SK-N-SH (cell line): ENCODE measurements at regions not wholly inside any gene's neighbourhood (a gene's known extent, or its start where the extent isn't known, plus 50 kb on each side); places are given as distances from the start of the nearest gene placed in this dataset.

Experiments
- CTCF ChIA-PET: fragments of 300-600, 350-600 bp; formaldehyde crosslinking; extraction: SDS; loops from one replicate; lab custom pipeline; 2021; lab: Yijun Ruan, JAX
- POLR2A ChIA-PET: fragments of 350-600 bp; sonication (Branson Sonifier 250); formaldehyde crosslinking; extraction: SDS; loops from one replicate; lab custom pipeline; 2020; ENCODE audit warnings: antibody characterized with exemption, inconsistent platforms; lab: Yijun Ruan, JAX
- DNase-seq: peaks from one replicate; pipeline ENCODE4 v3.0.0; 2012
- H2AFZ ChIP-seq: fragments of 200-600 bp; sonication (generic); 2 replicates; pipeline ENCODE4 v1.8.1; 2016; ENCODE audit warnings: antibody characterized with exemption, mild to moderate bottlenecking, low read depth
- H3F3A ChIP-seq: fragments of 200-600 bp; sonication (generic); replicated peaks from 2 replicates; pipeline ENCODE3; 2016; ENCODE audit warnings: antibody characterized with exemption, mild to moderate bottlenecking; ENCODE audit not compliant: insufficient read depth
- H3K27ac ChIP-seq, 2 experiments: fragments of 200-500 bp in 1 of 2; fragments of 200-600 bp in 1 of 2; sonication (Bioruptor generic) in 1 of 2; sonication (generic), shearing (Covaris generic) in 1 of 2; 2 replicates each; pipeline versions ENCODE4 v1.5.1 to v1.6.1; 2014 to 2016; ENCODE audit warnings: low read depth in 2 of 2, inconsistent platforms in 1 of 2, low read length in 1 of 2, mild to moderate bottlenecking in 1 of 2, mixed read lengths in 1 of 2
- H3K27me3 ChIP-seq: fragments of 200-600 bp; sonication (generic), shearing (Covaris generic); 2 replicates; pipeline ENCODE4 v1.6.1; 2016; ENCODE audit warnings: mixed run types; ENCODE audit not compliant: insufficient read depth
- H3K36me3 ChIP-seq, 2 experiments: fragments of 200-500 bp in 1 of 2; fragments of 200-600 bp in 1 of 2; sonication (Bioruptor generic) in 1 of 2; sonication (generic) in 1 of 2; replicated peaks in 1 of 2; 2 replicates each; pipeline versions ENCODE3 to v1.5.1; 2014 to 2016; ENCODE audit warnings: low read length in 1 of 2, mild to moderate bottlenecking in 1 of 2; ENCODE audit not compliant: insufficient read depth in 2 of 2, control insufficient read depth in 1 of 2
- H3K4me1 ChIP-seq, 2 experiments: fragments of 200-500 bp in 1 of 2; fragments of 200-600 bp in 1 of 2; sonication (Bioruptor generic) in 1 of 2; sonication (generic), shearing (Covaris generic) in 1 of 2; 2 replicates each; pipeline versions ENCODE4 v1.5.1 to v1.6.1; 2014 to 2016; ENCODE audit warnings: low read depth in 1 of 2, low read length in 1 of 2, mixed run types in 1 of 2; ENCODE audit not compliant: insufficient read depth in 2 of 2, control insufficient read depth in 1 of 2
- H3K4me2 ChIP-seq: fragments of 200-600 bp; sonication (generic), shearing (Covaris generic); 2 replicates; pipeline ENCODE4 v1.6.1; 2017; ENCODE audit warnings: mixed run types
- H3K4me3 ChIP-seq, 2 experiments: fragments of 200-500 bp in 1 of 2; fragments of 200-600 bp in 1 of 2; sonication (Bioruptor generic) in 1 of 2; sonication (generic), shearing (Covaris generic) in 1 of 2; 2 replicates each; pipeline versions ENCODE4 v1.5.1 to v1.8.1; 2014 to 2016; ENCODE audit warnings: low read depth in 2 of 2, inconsistent platforms in 1 of 2, low read length in 1 of 2, mild to moderate bottlenecking in 1 of 2, mixed read lengths in 1 of 2, moderate library complexity in 1 of 2
- H3K79me2 ChIP-seq: fragments of 200-600 bp; sonication (generic); 2 replicates; pipeline ENCODE4 v1.8.1; 2017; ENCODE audit warnings: mild to moderate bottlenecking; ENCODE audit not compliant: insufficient read depth
- H3K9ac ChIP-seq: fragments of 200-600 bp; sonication (generic); 2 replicates; pipeline ENCODE4 v1.6.1; 2017; ENCODE audit warnings: mixed run types
- H3K9me2 ChIP-seq: fragments of 200-600 bp; sonication (generic); 2 replicates; pipeline ENCODE4 v1.6.1; 2017; ENCODE audit warnings: mixed run types
- H3K9me3 ChIP-seq: fragments of 200-600 bp; sonication (generic); 2 replicates; pipeline ENCODE4 v1.6.1; 2017; ENCODE audit warnings: mixed run types, mild to moderate bottlenecking, moderate library complexity
- H4K20me1 ChIP-seq: fragments of 200-600 bp; sonication (generic); 2 replicates; pipeline ENCODE4 v1.6.1; 2017; ENCODE audit warnings: mild to moderate bottlenecking, mixed run types; ENCODE audit not compliant: insufficient read depth
- EP300 ChIP-seq, 2 experiments: IDR thresholded peaks; 2 replicates each; pipeline versions ENCODE4 v1.4.0 to v1.6.1; 2012; ENCODE audit warnings: borderline replicate concordance in 1 of 2, low read depth in 1 of 2, low read length in 1 of 2
- EZH2phosphoT487 ChIP-seq: fragments of 200-600 bp; sonication (generic); IDR thresholded peaks from 2 replicates; pipeline ENCODE4 v1.6.1; 2017; ENCODE audit warnings: low read depth, mixed run types, mild to moderate bottlenecking, antibody characterized with exemption, moderate library complexity, borderline replicate concordance
- FOSL2 ChIP-seq: IDR thresholded peaks from 2 replicates; pipeline ENCODE4 v1.4.0; 2012; ENCODE audit warnings: low read depth, mild to moderate bottlenecking, moderate library complexity, borderline replicate concordance
- FOXJ3 ChIP-seq: sonication (generic); formaldehyde crosslinking; IDR thresholded peaks from 2 replicates; pipeline ENCODE4 v1.5.1; 2020; ENCODE audit warnings: mild to moderate bottlenecking, missing genetic modification reagents
- GABPA ChIP-seq: IDR thresholded peaks from 2 replicates; pipeline ENCODE4 v1.4.0; 2012; ENCODE audit warnings: low read depth, mild to moderate bottlenecking
- GATA2 ChIP-seq: sonication (generic); formaldehyde crosslinking; IDR thresholded peaks from 2 replicates; pipeline ENCODE4 v1.5.0; 2020; ENCODE audit warnings: mild to moderate bottlenecking, missing genetic modification reagents
- NFIC ChIP-seq: IDR thresholded peaks from 2 replicates; pipeline ENCODE4 v1.4.0; 2012; ENCODE audit warnings: borderline replicate concordance
- NRF1 ChIP-seq: IDR thresholded peaks from 2 replicates; pipeline ENCODE4 v1.6.1; 2012; ENCODE audit warnings: low read depth, mild to moderate bottlenecking, low read length
- RCOR1 ChIP-seq: fragments of 150-350 bp; IDR thresholded peaks from 2 replicates; pipeline ENCODE4 v1.6.1; 2017; ENCODE audit warnings: antibody characterized with exemption, low read length
- RXRA ChIP-seq: IDR thresholded peaks from 2 replicates; pipeline ENCODE4 v1.4.0; 2012; ENCODE audit warnings: low read depth, mild to moderate bottlenecking, borderline replicate concordance
- ZBTB33 ChIP-seq: IDR thresholded peaks from 2 replicates; pipeline ENCODE4 v1.4.0; 2012; ENCODE audit warnings: low read depth, borderline replicate concordance
- WGBS: methylation state at CpG from one replicate; pipeline ENCODE4 v1.1.6; 2017; ENCODE audit warnings: low lambda C conversion rate; 5-methylcytosine and 5-hydroxymethylcytosine counted together
- TF ChIP-seq, protein P1 (sequence below): IDR thresholded peaks from 2 replicates; pipeline ENCODE4; 2012
- TF ChIP-seq, protein P2 (sequence below): fragments of 150-350 bp; IDR thresholded peaks from 2 replicates; pipeline ENCODE4 v1.6.1; 2016; ENCODE audit warnings: mild to moderate bottlenecking, low read depth, low read length
- TF ChIP-seq, protein P3 (sequence below): fragments of 150-350 bp; IDR thresholded peaks from 2 replicates; pipeline ENCODE4 v1.6.1; 2017; ENCODE audit warnings: antibody characterized with exemption, low read length, low read depth, borderline replicate concordance

GRCh38 chr5:19035816-19036215 lies 952.2 kb downstream of the CDH18 start:
- H3K9ac ChIP-seq = no peak overlapping the region
- CTCF ChIA-PET = no interaction called here
- H3K9me2 ChIP-seq = no peaks in the 10 kb centered on the region
- no peaks in the 10 kb centered on the region for H4K20me1 ChIP-seq
- H3K79me2 ChIP-seq = no peaks in the 10 kb centered on the region
- no peaks in the 10 kb centered on the region for H3K4me1 ChIP-seq
- H3F3A ChIP-seq = no peaks in the 10 kb centered on the region
- H3K27me3 ChIP-seq = no peaks in the 10 kb centered on the region; the same call in 1 of the 2 replicates
- no peak overlapping the region for H3K27ac ChIP-seq
- no peak overlapping the region for H3K4me2 ChIP-seq
- DNase-seq = no peak
- WGBS = 46% methylated on average over 1 of the region's 1 CpG
- no peaks in the 10 kb centered on the region for H3K9me3 ChIP-seq
- no peak overlapping the region for H2AFZ ChIP-seq
- H3K36me3 ChIP-seq = no peaks in the 10 kb centered on the region
- POLR2A ChIA-PET = no interaction called here
- TF ChIP-seq, protein P1, sequence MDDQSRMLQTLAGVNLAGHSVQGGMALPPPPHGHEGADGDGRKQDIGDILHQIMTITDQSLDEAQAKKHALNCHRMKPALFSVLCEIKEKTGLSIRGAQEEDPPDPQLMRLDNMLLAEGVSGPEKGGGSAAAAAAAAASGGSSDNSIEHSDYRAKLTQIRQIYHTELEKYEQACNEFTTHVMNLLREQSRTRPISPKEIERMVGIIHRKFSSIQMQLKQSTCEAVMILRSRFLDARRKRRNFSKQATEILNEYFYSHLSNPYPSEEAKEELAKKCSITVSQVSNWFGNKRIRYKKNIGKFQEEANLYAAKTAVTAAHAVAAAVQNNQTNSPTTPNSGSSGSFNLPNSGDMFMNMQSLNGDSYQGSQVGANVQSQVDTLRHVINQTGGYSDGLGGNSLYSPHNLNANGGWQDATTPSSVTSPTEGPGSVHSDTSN = no peak
- TF ChIP-seq GABPA = no peak
- no peak for TF ChIP-seq FOSL2
- TF ChIP-seq GATA2 (CRISPR knock-in tag) = no peak
- TF ChIP-seq EZH2phosphoT487 = no peak
- TF ChIP-seq ZBTB33 = no peak
- TF ChIP-seq FOXJ3 (CRISPR knock-in tag) = no peak
- TF ChIP-seq EP300 (IDR thresholded peaks at IDR 0.05; ENCODE audit: borderline replicate concordance in 1 of 2, low read depth in 1 of 2, low read length in 1 of 2) = no peak
- TF ChIP-seq, protein P2, sequence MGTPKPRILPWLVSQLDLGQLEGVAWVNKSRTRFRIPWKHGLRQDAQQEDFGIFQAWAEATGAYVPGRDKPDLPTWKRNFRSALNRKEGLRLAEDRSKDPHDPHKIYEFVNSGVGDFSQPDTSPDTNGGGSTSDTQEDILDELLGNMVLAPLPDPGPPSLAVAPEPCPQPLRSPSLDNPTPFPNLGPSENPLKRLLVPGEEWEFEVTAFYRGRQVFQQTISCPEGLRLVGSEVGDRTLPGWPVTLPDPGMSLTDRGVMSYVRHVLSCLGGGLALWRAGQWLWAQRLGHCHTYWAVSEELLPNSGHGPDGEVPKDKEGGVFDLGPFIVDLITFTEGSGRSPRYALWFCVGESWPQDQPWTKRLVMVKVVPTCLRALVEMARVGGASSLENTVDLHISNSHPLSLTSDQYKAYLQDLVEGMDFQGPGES = no peak
- no peak for TF ChIP-seq NFIC
- TF ChIP-seq, protein P3, sequence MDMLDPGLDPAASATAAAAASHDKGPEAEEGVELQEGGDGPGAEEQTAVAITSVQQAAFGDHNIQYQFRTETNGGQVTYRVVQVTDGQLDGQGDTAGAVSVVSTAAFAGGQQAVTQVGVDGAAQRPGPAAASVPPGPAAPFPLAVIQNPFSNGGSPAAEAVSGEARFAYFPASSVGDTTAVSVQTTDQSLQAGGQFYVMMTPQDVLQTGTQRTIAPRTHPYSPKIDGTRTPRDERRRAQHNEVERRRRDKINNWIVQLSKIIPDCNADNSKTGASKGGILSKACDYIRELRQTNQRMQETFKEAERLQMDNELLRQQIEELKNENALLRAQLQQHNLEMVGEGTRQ = no peak
- TF ChIP-seq RXRA = no peak
- no peak for TF ChIP-seq RCOR1
- TF ChIP-seq NRF1 = no peak
- no peak overlapping the region for H3K4me3 ChIP-seq
